A673 (cell line): ENCODE measurements at regions not wholly inside any gene's neighbourhood (a gene's known extent, or its start where the extent isn't known, plus 50 kb on each side); places are given as distances from the start of the nearest gene placed in this dataset.

ENCODE experiments used
- BruUV-seq: library from RNA; stranded (reverse); fragments of 400-500 nt; replicated peaks from 2 replicates; lab custom pipeline; 2021; lab: Mats Ljungman, UMichigan
- CTCF ChIA-PET: fragments of 300-600 bp; sonication (Branson Sonifier 250); formaldehyde crosslinking; loops from one replicate; lab custom pipeline; 2022; ENCODE audit warnings: antibody characterized with exemption; lab: Charles Lee
- POLR2A ChIA-PET: fragments of 300-600 bp; sonication (Branson Sonifier 250); formaldehyde crosslinking; loops from one replicate; lab custom pipeline; 2022; ENCODE audit warnings: antibody characterized with exemption; ENCODE audit not compliant: low non-redundant PET; lab: Charles Lee
- DNase-seq: peaks from one replicate; pipeline ENCODE4 v3.0.0-alpha.2; 2015; ENCODE audit warnings: low spot score
- H3K27ac ChIP-seq: fragments of 200-600 bp; sonication (generic); 2 replicates; pipeline ENCODE4 v1.5.1; 2016; ENCODE audit warnings: mixed run types, low read depth, mild to moderate bottlenecking, mixed read lengths, antibody characterized with exemption, low read length; ENCODE audit not compliant: poor library complexity, severe bottlenecking
- H3K27me3 ChIP-seq: fragments of 200-600 bp; sonication (generic); replicated peaks from 2 replicates; pipeline ENCODE4 v1.6.1; 2017; ENCODE audit warnings: mixed run types, low read depth, mild to moderate bottlenecking, mixed read lengths, antibody characterized with exemption, low read length; ENCODE audit not compliant: insufficient read depth, poor library complexity
- H3K36me3 ChIP-seq: fragments of 200-600 bp; sonication (generic); 2 replicates; pipeline ENCODE4 v1.6.1; 2016; ENCODE audit warnings: mixed run types, mild to moderate bottlenecking, mixed read lengths, antibody characterized with exemption, low read length; ENCODE audit not compliant: insufficient read depth, poor library complexity, severe bottlenecking
- H3K4me1 ChIP-seq: fragments of 200-600 bp; sonication (generic); 2 replicates; pipeline ENCODE4 v1.6.1; 2017; ENCODE audit warnings: mixed run types, mild to moderate bottlenecking, mixed read lengths, antibody characterized with exemption, low read length; ENCODE audit not compliant: insufficient read depth, poor library complexity, severe bottlenecking
- H3K4me3 ChIP-seq: fragments of 200-600 bp; sonication (generic); 2 replicates; pipeline ENCODE4 v1.5.1; 2016; ENCODE audit warnings: low read depth, mixed run types, mild to moderate bottlenecking, mixed read lengths, low read length; ENCODE audit not compliant: poor library complexity, severe bottlenecking
- H3K9me3 ChIP-seq: fragments of 200-600 bp; sonication (generic); 2 replicates; pipeline ENCODE4 v1.6.1; 2016; ENCODE audit warnings: mixed run types, low read depth, mild to moderate bottlenecking, mixed read lengths, antibody characterized with exemption, low read length; ENCODE audit not compliant: poor library complexity, severe bottlenecking
- CTCF ChIP-seq: fragments of 300-800, 200-600 bp; sonication (generic); conservative IDR thresholded peaks from 2 replicates; pipeline ENCODE4 v1.5.1; 2017; ENCODE audit warnings: low read depth, mild to moderate bottlenecking, antibody characterized with exemption, low read length, moderate library complexity, mixed read lengths
- EZH2 ChIP-seq: fragments of 200-600 bp; sonication (generic); IDR thresholded peaks from 2 replicates; pipeline ENCODE4 v1.6.1; 2017; ENCODE audit warnings: borderline replicate concordance, low read depth, mild to moderate bottlenecking, mixed read lengths, antibody characterized with exemption, low read length; ENCODE audit not compliant: poor library complexity, severe bottlenecking
- intact Hi-C: fragments of 100-400 bp; cut with micrococcal nuclease; formaldehyde crosslinking; loops from one replicate; pipeline ENCODE4 v1.10.0; 2022; ENCODE audit not compliant: unreplicated experiment

GRCh38 chr2:3040066-3040428 lies 337.6 kb downstream of the EIPR1 start:
- CTCF ChIA-PET = no interaction called here
- no TSS peak for BruUV-seq
- Histone ChIP-seq H3K27ac (no peak overlapping the region), H3K36me3 (no peaks in the 10 kb centered on the region), H3K9me3 (no peaks in the 10 kb centered on the region), H3K27me3 (no peaks in the 10 kb centered on the region), H3K4me3 (no peak overlapping the region), H3K4me1 (no peaks in the 10 kb centered on the region)
- POLR2A ChIA-PET = no interaction called here
- DNase-seq = no peak
- intact Hi-C loops = no loop called here
- TF ChIP-seq EZH2 (no peak), CTCF (no peak)

- POLR2A ChIA-PET = no interaction called here
- intact Hi-C loops = no loop called here
- no peaks in the 10 kb centered on the region for H3K36me3 ChIP-seq
- H3K4me1 ChIP-seq = no peaks in the 10 kb centered on the region
- no peak overlapping the region for H3K27ac ChIP-seq
- no peak for DNase-seq
- no TSS peak for BruUV-seq
- CTCF ChIA-PET = no interaction called here
- H3K27me3 ChIP-seq = no peaks in the 10 kb centered on the region
- no peak for TF ChIP-seq EZH2
- no peak for TF ChIP-seq CTCF
- H3K4me3 ChIP-seq = no peak overlapping the region
- no peaks in the 10 kb centered on the region for H3K9me3 ChIP-seq
These were observed 338.2 kb downstream of the EIPR1 start for GRCh38 chr2:3039188-3040065.

GRCh38 chr2:3038636-3039035 lies 339.0 kb downstream of the EIPR1 start:
- intact Hi-C loops = no loop called here
- no peaks in the 10 kb centered on the region for H3K4me1 ChIP-seq
- H3K27ac ChIP-seq = no peak overlapping the region
- H3K36me3 ChIP-seq = no peaks in the 10 kb centered on the region
- DNase-seq = no peak
- CTCF ChIA-PET = no interaction called here
- TF ChIP-seq CTCF (no peak), EZH2 (no peak)
- POLR2A ChIA-PET = no interaction called here
- H3K4me3 ChIP-seq = no peak overlapping the region
- BruUV-seq = no TSS peak
- no peaks in the 10 kb centered on the region for H3K27me3 ChIP-seq
- H3K9me3 ChIP-seq = no peaks in the 10 kb centered on the region
